Esophagus (tissue), 2 donors: ENCODE measurements at regions not wholly inside any gene's neighbourhood (a gene's known extent, or its start where the extent isn't known, plus 50 kb on each side); places are given as distances from the start of the nearest gene placed in this dataset.

ENCODE experiments used
- H3K27ac ChIP-seq, 2 donors: one replicate each; pipeline ENCODE4 v1.5.1; 2013; ENCODE audit warnings: low read depth in 2 of 2, mild to moderate bottlenecking in 2 of 2, inconsistent platforms in 1 of 2, low read length in 1 of 2, moderate library complexity in 1 of 2
- H3K27me3 ChIP-seq, 2 donors: one replicate each; pipeline ENCODE4 v1.6.1; 2013; ENCODE audit warnings: low read length in 2 of 2, control low read depth in 1 of 2, mild to moderate bottlenecking in 1 of 2; ENCODE audit not compliant: insufficient read depth in 2 of 2, control insufficient read depth in 1 of 2
- H3K36me3 ChIP-seq, 2 donors: one replicate each; pipeline ENCODE4 v1.6.1; 2013; ENCODE audit warnings: low read length in 1 of 2; ENCODE audit not compliant: control insufficient read depth in 2 of 2, insufficient read depth in 2 of 2
- H3K4me1 ChIP-seq, 2 donors: one replicate each; pipeline ENCODE4 v1.6.1; 2013; ENCODE audit warnings: low read length in 1 of 2; ENCODE audit not compliant: control insufficient read depth in 2 of 2, insufficient read depth in 2 of 2
- H3K4me3 ChIP-seq, 2 donors: one replicate each; pipeline ENCODE4 v1.5.1; 2013; ENCODE audit warnings: low read length in 2 of 2, mild to moderate bottlenecking in 2 of 2, low read depth in 1 of 2, moderate library complexity in 1 of 2
- H3K9me3 ChIP-seq, 2 donors: one replicate each; pipeline ENCODE4 v1.6.1; 2013; ENCODE audit warnings: mild to moderate bottlenecking in 2 of 2, low read depth in 1 of 2, low read length in 1 of 2, moderate library complexity in 1 of 2; ENCODE audit not compliant: control insufficient read depth in 2 of 2, insufficient read depth in 1 of 2
- WGBS, 2 donors: extraction: QIAGEN DNeasy Blood & Tissue Kit; methylation state at CpG; one replicate each; pipeline ENCODE4 v1.1.7; 2013; 5-methylcytosine and 5-hydroxymethylcytosine counted together
- donor health status: healthy with polysubstance abuse.
- donor health status: Bipolar disorder and iron deficiency.

DNA sequence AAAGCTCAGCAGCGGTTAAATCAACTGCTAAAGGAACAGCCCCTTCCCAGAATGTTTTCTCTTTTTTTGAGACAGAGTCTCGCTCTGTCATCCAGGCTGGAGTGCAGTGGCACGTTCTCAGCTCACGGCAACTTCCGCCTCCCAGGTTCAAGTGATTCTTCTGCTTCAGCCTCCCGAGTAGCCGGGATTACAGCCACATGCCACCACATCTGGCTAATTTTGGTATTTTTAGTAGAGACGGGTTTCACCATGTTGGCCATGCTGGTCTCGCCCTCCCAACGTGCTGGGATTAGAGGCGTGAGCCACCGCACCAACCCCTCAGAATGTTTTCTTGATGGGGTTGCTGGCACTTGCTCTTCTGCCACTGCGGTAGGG, 59.8 kb upstream of the IL6 start:
- Histone ChIP-seq H3K4me3 (no peak overlapping the region), H3K36me3 (no peaks in the 10 kb centered on the region), H3K27ac (no peak overlapping the region), H3K27me3 (no peaks in the 10 kb centered on the region), H3K9me3 (no peaks in the 10 kb centered on the region), H3K4me1 (peaks cover 0 to 7% of the 10 kb centered on the region in 2 donors)
- WGBS, 2 donors = 91 to 92% methylated on average over 13 of the region's 13 CpGs

GRCh38 chr7:22666732-22667131, 60.3 kb upstream of the IL6 start:
- Histone ChIP-seq H3K9me3 (no peaks in the 10 kb centered on the region), H3K4me1 (peaks cover 0 to 7% of the 10 kb centered on the region in 2 donors), H3K4me3 (no peak overlapping the region), H3K27ac (no peak overlapping the region), H3K36me3 (no peaks in the 10 kb centered on the region), H3K27me3 (peaks cover 0 to 2% of the 10 kb centered on the region in 2 donors)
- 50 to 56% methylated on average over 1 of the region's 1 CpG for WGBS, 2 donors

DNA sequence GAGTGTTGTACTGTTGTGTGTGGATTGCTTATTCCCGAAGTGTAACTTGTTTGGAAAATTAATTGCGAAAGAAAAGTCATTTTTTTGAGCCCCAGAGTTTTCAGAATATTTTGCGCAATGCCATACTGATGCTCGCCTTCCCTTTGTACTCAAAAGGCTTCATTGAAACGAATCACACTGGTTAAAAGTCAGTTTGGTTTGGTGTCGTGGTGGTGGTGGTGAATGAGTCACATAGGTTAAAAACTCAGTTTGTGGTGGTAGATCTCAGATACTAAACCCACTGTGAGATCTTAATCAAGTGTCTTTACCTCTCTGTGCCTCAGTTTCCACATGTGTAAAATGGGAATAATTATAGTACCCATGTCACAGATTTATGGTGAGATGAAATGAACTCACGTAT, 61.1 kb upstream of the IL6 start:
- Histone ChIP-seq H3K9me3 (no peaks in the 10 kb centered on the region), H3K4me3 (no peak overlapping the region), H3K27ac (no peak overlapping the region), H3K36me3 (no peaks in the 10 kb centered on the region), H3K27me3 (peaks cover 0 to 4% of the 10 kb centered on the region in 2 donors), H3K4me1 (peaks cover 0 to 4% of the 10 kb centered on the region in 2 donors)
- WGBS, 2 donors = 85 to 86% methylated on average over 7 of the region's 7 CpGs

DNA sequence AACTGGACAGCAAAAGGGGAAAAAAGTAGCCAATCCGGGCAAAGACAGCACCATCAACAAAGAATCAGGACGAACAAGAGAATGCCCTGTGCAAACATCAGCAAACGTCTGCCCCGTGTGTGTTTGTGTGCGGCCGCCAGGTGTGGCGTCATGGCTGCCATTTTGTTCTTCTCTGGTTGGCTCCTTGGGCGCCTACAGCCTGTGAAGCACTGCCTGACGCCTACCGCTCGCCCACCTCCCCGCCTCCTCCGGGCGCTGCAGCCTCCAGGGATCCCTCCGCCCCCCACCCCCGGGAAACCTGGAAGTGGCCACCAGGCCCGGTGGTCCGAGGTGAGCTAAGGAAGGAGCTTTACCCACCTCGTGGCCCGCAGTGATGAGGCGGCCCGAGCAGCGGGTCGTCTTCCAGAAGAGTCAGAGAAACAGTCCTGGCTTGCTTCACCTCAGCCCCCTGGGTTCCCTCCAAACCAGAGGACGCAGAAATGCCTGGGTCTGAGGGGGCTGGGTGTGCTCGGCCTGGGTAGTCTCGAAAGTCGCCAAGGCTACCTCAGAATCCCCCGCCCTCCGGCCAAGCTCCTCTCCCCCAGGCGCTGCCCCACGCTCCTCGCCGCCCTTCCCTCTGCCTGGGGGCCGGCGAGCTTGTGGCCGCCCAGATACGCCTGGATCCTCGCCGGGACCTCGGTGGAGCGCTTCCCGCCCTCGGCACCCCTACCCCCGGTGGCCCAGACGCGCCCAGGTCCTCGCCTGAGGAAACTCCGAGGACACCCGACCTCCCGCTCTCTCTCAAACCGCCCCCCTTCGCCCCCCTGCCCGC, 61.8 kb upstream of the IL6 start:
- WGBS, 2 donors = 94 to 95% methylated on average over 53 to 54 of the region's 54 CpGs
- H3K4me1 ChIP-seq = peaks cover 0 to 4% of the 10 kb centered on the region in 2 donors
- no peaks in the 10 kb centered on the region for H3K36me3 ChIP-seq
- H3K27me3 ChIP-seq = peaks cover 0 to 4% of the 10 kb centered on the region in 2 donors
- no peaks in the 10 kb centered on the region for H3K9me3 ChIP-seq
- H3K27ac ChIP-seq = no peak overlapping the region
- H3K4me3 ChIP-seq = no peak overlapping the region

DNA sequence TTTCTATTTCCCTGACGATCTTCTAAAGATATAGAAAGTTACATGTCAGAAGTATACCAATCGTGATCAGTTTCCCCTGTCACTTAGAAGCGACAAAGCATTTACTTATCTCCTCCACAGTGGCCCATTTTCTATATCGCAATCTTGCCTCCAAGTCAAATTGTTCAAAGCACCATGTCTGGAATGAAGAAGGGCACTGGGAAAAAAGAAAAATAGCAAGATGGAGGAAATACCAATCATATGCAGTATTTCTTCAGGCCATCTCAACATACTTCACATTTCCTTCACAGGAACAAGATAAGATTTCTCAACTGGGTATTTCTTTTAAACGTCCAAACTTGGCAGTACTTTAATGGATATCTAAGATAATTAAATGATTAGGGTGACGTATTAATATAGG, 63.3 kb upstream of the IL6 start:
- H3K4me3 ChIP-seq = no peak overlapping the region
- WGBS, 2 donors = 82 to 86% methylated on average over 6 of the region's 6 CpGs
- H3K36me3 ChIP-seq = no peaks in the 10 kb centered on the region
- H3K27me3 ChIP-seq = peaks cover 0 to 4% of the 10 kb centered on the region in 2 donors
- H3K27ac ChIP-seq = no peak overlapping the region
- H3K9me3 ChIP-seq = no peaks in the 10 kb centered on the region
- peaks cover 0 to 4% of the 10 kb centered on the region in 2 donors for H3K4me1 ChIP-seq

DNA sequence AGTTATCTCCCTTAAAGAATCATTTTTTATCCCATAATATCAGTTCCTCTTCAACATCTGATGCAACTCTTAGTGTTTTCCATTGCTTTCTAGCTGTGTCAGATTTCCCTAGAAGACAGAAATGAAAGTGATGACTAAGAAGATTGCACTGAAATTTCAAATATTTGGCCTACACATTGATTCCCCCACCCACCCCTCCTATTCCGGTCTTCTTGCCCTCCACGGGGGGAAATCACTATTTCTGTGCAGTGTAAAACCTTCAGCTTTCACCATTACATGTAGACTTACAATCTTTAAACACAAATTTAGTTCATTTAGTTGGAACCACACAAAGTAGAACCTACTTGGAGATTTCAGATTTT, 63.7 kb upstream of the IL6 start:
- WGBS, 2 donors = 65 to 76% methylated on average over 2 of the region's 2 CpGs
- Histone ChIP-seq H3K4me1 (peaks cover 0 to 4% of the 10 kb centered on the region in 2 donors), H3K27ac (no peak overlapping the region), H3K9me3 (no peaks in the 10 kb centered on the region), H3K36me3 (no peaks in the 10 kb centered on the region), H3K4me3 (no peak overlapping the region), H3K27me3 (peaks cover 0 to 4% of the 10 kb centered on the region in 2 donors)

- Histone ChIP-seq H3K27me3 (peaks cover 0 to 4% of the 10 kb centered on the region in 2 donors), H3K27ac (no peak overlapping the region), H3K4me3 (no peak overlapping the region), H3K36me3 (no peaks in the 10 kb centered on the region), H3K4me1 (peaks cover 0 to 3% of the 10 kb centered on the region in 2 donors), H3K9me3 (no peaks in the 10 kb centered on the region)
- 78 to 88% methylated on average over 3 of the region's 3 CpGs for WGBS, 2 donors
Measured at GRCh38 chr7:22662556-22663356, 64.2 kb upstream of the IL6 start.

GRCh38 chr7:22662036-22662435, 65.0 kb upstream of the IL6 start:
- H3K27me3 ChIP-seq = peaks cover 0 to 4% of the 10 kb centered on the region in 2 donors
- H3K4me3 ChIP-seq = no peak overlapping the region
- no peaks in the 10 kb centered on the region for H3K9me3 ChIP-seq
- H3K4me1 ChIP-seq = no peaks in the 10 kb centered on the region
- no peak overlapping the region for H3K27ac ChIP-seq
- H3K36me3 ChIP-seq = no peaks in the 10 kb centered on the region

GRCh38 chr7:22660732-22661131, 66.3 kb upstream of the IL6 start:
- no peaks in the 10 kb centered on the region for H3K4me1 ChIP-seq
- H3K4me3 ChIP-seq = no peak overlapping the region
- 66 to 77% methylated on average over 3 of the region's 3 CpGs for WGBS, 2 donors
- H3K27ac ChIP-seq = no peak overlapping the region
- no peaks in the 10 kb centered on the region for H3K36me3 ChIP-seq
- peaks cover 0 to 4% of the 10 kb centered on the region in 2 donors for H3K27me3 ChIP-seq
- H3K9me3 ChIP-seq = no peaks in the 10 kb centered on the region
